ENCODE measurements at regions not wholly inside any gene's neighbourhood (a gene's known extent, or its start where the extent isn't known, plus 50 kb on each side); places are given as distances from the start of the nearest gene placed in this dataset.

GRCh38 chr21:19853709-19854575, 1144.3 kb upstream of the NCAM2 start:
- TF ChIP-seq POLR2A (IDR thresholded peaks at IDR 0.05; ENCODE audit: low read length) = no peak
- no peak for TF ChIP-seq GATA1 (IDR thresholded peaks at IDR 0.05; ENCODE audit: low read depth, low read length)
